UCSD-AML1 (cell line): ENCODE measurements at regions not wholly inside any gene's neighbourhood (a gene's known extent, or its start where the extent isn't known, plus 50 kb on each side); places are given as distances from the start of the nearest gene placed in this dataset.

ENCODE experiments used
- DNase-seq: peaks from one replicate; lab custom pipeline; 2025; ENCODE audit not compliant: unreplicated experiment; lab: John Stamatoyannopoulos, UW

- no peak for DNase-seq
These were observed 88.6 kb upstream of the HAAO start for GRCh38 chr2:42880738-42881690.

GRCh38 chr2:42879913-42880737 is 87.7 kb upstream of the HAAO start:
- DNase-seq, result peak; percentile 68

- no peak for DNase-seq
These were observed 86.8 kb upstream of the HAAO start for GRCh38 chr2:42879121-42879705.

- DNase-seq, result no peak
These were observed 86.2 kb upstream of the HAAO start for GRCh38 chr2:42878581-42878980.

GRCh38 chr2:42877936-42878335 is 85.6 kb upstream of the HAAO start:
- DNase-seq, result no peak

- no peak for DNase-seq
These were observed 85.1 kb upstream of the HAAO start for GRCh38 chr2:42877511-42877910.

GRCh38 chr2:42876326-42876751 is 84.0 kb upstream of the HAAO start:
- DNase-seq, result no peak

GRCh38 chr2:42875880-42876279 is 83.5 kb upstream of the HAAO start:
- DNase-seq, result no peak

GRCh38 chr2:42874949-42875801 is 82.8 kb upstream of the HAAO start:
- no peak for DNase-seq

- DNase-seq, result no peak
These were observed 80.3 kb upstream of the HAAO start for GRCh38 chr2:42872721-42873120.

GRCh38 chr2:42871372-42871771 is 79.0 kb upstream of the HAAO start:
- DNase-seq, result no peak

GRCh38 chr2:42868874-42869273 is 76.5 kb upstream of the HAAO start:
- no peak for DNase-seq

GRCh38 chr2:42868096-42868495 is 75.7 kb upstream of the HAAO start:
- no peak for DNase-seq

GRCh38 chr2:42867093-42868065 is 75.0 kb upstream of the HAAO start:
- no peak for DNase-seq

GRCh38 chr2:42865884-42866881 is 73.8 kb upstream of the HAAO start:
- DNase-seq, result no peak

GRCh38 chr2:42864641-42865280 is 72.4 kb upstream of the HAAO start:
- no peak for DNase-seq

- no peak for DNase-seq
These were observed 71.8 kb upstream of the HAAO start for GRCh38 chr2:42864222-42864621.

- DNase-seq, result no peak
These were observed 71.4 kb upstream of the HAAO start for GRCh38 chr2:42863751-42864150.
